IMR-90 (cell line): ENCODE measurements at regions not wholly inside any gene's neighbourhood (a gene's known extent, or its start where the extent isn't known, plus 50 kb on each side); places are given as distances from the start of the nearest gene placed in this dataset.

ENCODE experiments used
- ATAC-seq: fragments of 200-7000 bp; cut with Tn5 transposase; 2 replicates; pipeline ENCODE4 v1.9.1; 2020; ENCODE audit warnings: low read depth, mild to moderate bottlenecking, moderate library complexity
- BruUV-seq: library from RNA; stranded (reverse); fragments of 400-500 nt; replicated peaks from 2 replicates; lab custom pipeline; 2021; lab: Mats Ljungman, UMichigan
- CTCF ChIA-PET: fragments of 300-600 bp; formaldehyde crosslinking; extraction: SDS; loops from one replicate; lab custom pipeline; 2021; ENCODE audit warnings: antibody characterized with exemption; lab: Yijun Ruan, JAX
- POLR2A ChIA-PET: fragments of 300-600 bp; sonication (Branson Sonifier 250); formaldehyde crosslinking; loops from one replicate; lab custom pipeline; 2022; ENCODE audit warnings: antibody characterized with exemption; ENCODE audit not compliant: unreplicated experiment; lab: Charles Lee
- DNase-seq: peaks from one replicate; pipeline ENCODE4 v3.0.0; 2013
- H2AFZ ChIP-seq: replicated peaks from 2 replicates; pipeline ENCODE3; 2013; ENCODE audit warnings: low read length, mild to moderate bottlenecking; ENCODE audit not compliant: poor library complexity
- H2AK5ac ChIP-seq: 2 replicates; pipeline ENCODE4 v1.6.1; 2013; ENCODE audit warnings: low read depth, low read length, inconsistent platforms
- H2AK9ac ChIP-seq: replicated peaks from 2 replicates; pipeline ENCODE3; 2013; ENCODE audit warnings: mild to moderate bottlenecking, low read depth, low read length, moderate library complexity; ENCODE audit not compliant: poor library complexity
- H2BK120ac ChIP-seq: 2 replicates; pipeline ENCODE4 v1.6.1; 2013; ENCODE audit warnings: low read depth, low read length, inconsistent platforms
- H2BK15ac ChIP-seq: 3 replicates; pipeline ENCODE4 v1.6.1; 2013; ENCODE audit warnings: low read depth, low read length, inconsistent platforms
- H2BK20ac ChIP-seq: 2 replicates; pipeline ENCODE4 v1.6.1; 2013; ENCODE audit warnings: low read depth, mild to moderate bottlenecking, inconsistent platforms, low read length, moderate library complexity
- H2BK5ac ChIP-seq: 2 replicates; pipeline ENCODE4 v1.6.1; 2013; ENCODE audit warnings: mild to moderate bottlenecking, low read depth, low read length, inconsistent platforms; ENCODE audit not compliant: poor library complexity, severe bottlenecking
- H3K14ac ChIP-seq: replicated peaks from 2 replicates; pipeline ENCODE4 v1.6.1; 2013; ENCODE audit warnings: low read depth, low read length, inconsistent platforms
- H3K18ac ChIP-seq: 2 replicates; pipeline ENCODE4 v1.6.1; 2013; ENCODE audit warnings: low read depth, low read length, control low read depth
- H3K23ac ChIP-seq: 2 replicates; pipeline ENCODE4 v1.6.1; 2013; ENCODE audit warnings: low read depth, low read length, inconsistent platforms
- H3K27ac ChIP-seq: 2 replicates; pipeline ENCODE4 v1.5.1; 2013; ENCODE audit warnings: mild to moderate bottlenecking, control low read depth, low read length; ENCODE audit not compliant: insufficient read depth
- H3K27me3 ChIP-seq: 2 replicates; pipeline ENCODE4 v1.6.1; 2013; ENCODE audit warnings: low read length; ENCODE audit not compliant: control insufficient read depth, insufficient read depth
- H3K36me3 ChIP-seq: 2 replicates; pipeline ENCODE4 v1.6.1; 2013; ENCODE audit warnings: low read length, mixed read lengths; ENCODE audit not compliant: control insufficient read depth, insufficient read depth
- H3K4ac ChIP-seq: 2 replicates; pipeline ENCODE4 v1.6.1; 2013; ENCODE audit warnings: low read depth, low read length, inconsistent platforms
- H3K4me1 ChIP-seq: 2 replicates; pipeline ENCODE4 v1.6.1; 2013; ENCODE audit warnings: low read length, mixed read lengths; ENCODE audit not compliant: control insufficient read depth, insufficient read depth
- H3K4me2 ChIP-seq: 2 replicates; pipeline ENCODE4 v1.6.1; 2013; ENCODE audit warnings: low read depth, mild to moderate bottlenecking, control low read depth, low read length, moderate library complexity
- H3K4me3 ChIP-seq: 2 replicates; pipeline ENCODE4 v1.5.1; 2013; ENCODE audit warnings: low read depth, mild to moderate bottlenecking, control low read depth, low read length, moderate library complexity; ENCODE audit not compliant: insufficient read depth
- H3K56ac ChIP-seq: 2 replicates; pipeline ENCODE4 v1.6.1; 2013; ENCODE audit warnings: low read length, inconsistent platforms; ENCODE audit not compliant: insufficient read depth; ENCODE audit errors: extremely low read depth
- H3K79me1 ChIP-seq, 2 experiments: 2 replicates each; pipeline ENCODE4 v1.6.1; 2013; ENCODE audit warnings: low read length in 2 of 2, inconsistent platforms in 1 of 2, low read depth in 1 of 2
- H3K9ac ChIP-seq: 2 replicates; pipeline ENCODE4 v1.6.1; 2013; ENCODE audit warnings: low read depth, low read length, control low read depth
- H3K9me1 ChIP-seq: 2 replicates; pipeline ENCODE4 v1.6.1; 2013; ENCODE audit warnings: low read length, inconsistent platforms; ENCODE audit not compliant: insufficient read depth
- H3K9me3 ChIP-seq: 2 replicates; pipeline ENCODE4 v1.6.1; 2013; ENCODE audit warnings: low read length; ENCODE audit not compliant: control insufficient read depth, insufficient read depth
- H4K20me1 ChIP-seq: 2 replicates; pipeline ENCODE4 v1.6.1; 2013; ENCODE audit warnings: low read length, inconsistent platforms; ENCODE audit not compliant: insufficient read depth
- H4K5ac ChIP-seq: 2 replicates; pipeline ENCODE4 v1.6.1; 2013; ENCODE audit warnings: mild to moderate bottlenecking, low read depth, low read length, control low read depth
- H4K8ac ChIP-seq, 2 experiments: 2 replicates each; pipeline ENCODE4 v1.6.1; 2013; ENCODE audit warnings: low read depth in 2 of 2, low read length in 2 of 2, control low read depth in 1 of 2, inconsistent platforms in 1 of 2
- H4K91ac ChIP-seq: 2 replicates; pipeline ENCODE4 v1.6.1; 2013; ENCODE audit warnings: low read depth, low read length, inconsistent platforms; ENCODE audit not compliant: insufficient read depth
- BHLHE40 ChIP-seq: fragments of 150-350 bp; IDR thresholded peaks from 2 replicates; pipeline ENCODE4 v1.6.1; 2016; ENCODE audit warnings: mild to moderate bottlenecking, low read depth, low read length
- CEBPB ChIP-seq: IDR thresholded peaks from 2 replicates; pipeline ENCODE4 v1.6.1; 2012; ENCODE audit warnings: low read depth, low read length, improper control_type of control experiment
- CHD1 ChIP-seq: IDR thresholded peaks from 2 replicates; pipeline ENCODE4 v1.6.1; 2012; ENCODE audit warnings: low read depth, low read length, improper control_type of control experiment
- CTCF ChIP-seq: conservative IDR thresholded peaks from 2 replicates; pipeline ENCODE4 v1.5.1; 2012; ENCODE audit warnings: mild to moderate bottlenecking, low read depth, low read length, improper control_type of control experiment
- ELK1 ChIP-seq: fragments of 150-350 bp; IDR thresholded peaks from 2 replicates; pipeline ENCODE4 v1.6.1; 2016; ENCODE audit warnings: low read depth, mild to moderate bottlenecking, low read length, moderate library complexity, borderline replicate concordance
- FOS ChIP-seq: fragments of 150-350 bp; IDR thresholded peaks from 2 replicates; pipeline ENCODE4 v1.6.1; 2016; ENCODE audit warnings: low read depth, low read length
- MAFK ChIP-seq: IDR thresholded peaks from 2 replicates; pipeline ENCODE4 v1.6.1; 2012; ENCODE audit warnings: low read depth, low read length, improper control_type of control experiment
- MAZ ChIP-seq: IDR thresholded peaks from 2 replicates; pipeline ENCODE4 v1.6.1; 2012; ENCODE audit warnings: low read depth, mild to moderate bottlenecking, low read length, improper control_type of control experiment, moderate library complexity, borderline replicate concordance
- MXI1 ChIP-seq: IDR thresholded peaks from 2 replicates; pipeline ENCODE4 v1.6.1; 2012; ENCODE audit warnings: low read depth, mild to moderate bottlenecking, low read length, moderate library complexity, borderline replicate concordance
- NFE2L2 ChIP-seq: fragments of 150-350 bp; IDR thresholded peaks from 2 replicates; pipeline ENCODE4 v1.6.1; 2016; ENCODE audit warnings: low read depth, mild to moderate bottlenecking, low read length
- POLR2A ChIP-seq: IDR thresholded peaks from 2 replicates; pipeline ENCODE4 v1.6.1; 2012; ENCODE audit warnings: mild to moderate bottlenecking, low read depth, low read length
- RAD21 ChIP-seq: IDR thresholded peaks from 2 replicates; pipeline ENCODE4 v1.6.1; 2012; ENCODE audit warnings: low read length, improper control_type of control experiment
- RCOR1 ChIP-seq: IDR thresholded peaks from 2 replicates; pipeline ENCODE4 v1.6.1; 2012; ENCODE audit warnings: mild to moderate bottlenecking, low read length, improper control_type of control experiment; ENCODE audit not compliant: insufficient replicate concordance
- RFX5 ChIP-seq: IDR thresholded peaks from 2 replicates; pipeline ENCODE4 v1.8.0; 2012; ENCODE audit warnings: low read depth, mild to moderate bottlenecking, low read length, moderate library complexity
- SMC3 ChIP-seq: fragments of 150-350 bp; IDR thresholded peaks from 2 replicates; pipeline ENCODE4 v1.6.1; 2016; ENCODE audit warnings: low read depth, mild to moderate bottlenecking, antibody characterized with exemption, low read length, moderate library complexity
- USF2 ChIP-seq: fragments of 150-350 bp; IDR thresholded peaks from 2 replicates; pipeline ENCODE4 v1.6.1; 2017; ENCODE audit warnings: mild to moderate bottlenecking, antibody characterized with exemption, low read length, low read depth
- WGBS, 2 experiments: methylation state at CpG; one replicate each; pipeline versions ENCODE4 v1.1.5 to v1.1.7; 2013; ENCODE audit warnings: missing lambda C conversion rate in 2 of 2; ENCODE audit not compliant: insufficient read length in 1 of 2; ENCODE audit errors: extremely low coverage in 2 of 2; 5-methylcytosine and 5-hydroxymethylcytosine counted together
- dilution Hi-C: fragments of 300-500 bp; cut with HindIII; formaldehyde crosslinking; loops from one replicate; pipeline ENCODE4 v1.14.3; 2018; ENCODE audit warnings: low sequenced_read_pairs; ENCODE audit not compliant: unreplicated experiment
- in situ Hi-C: fragments of 300-500 bp; cut with MboI; formaldehyde crosslinking; loops from 3 replicates; pipeline ENCODE4 v1.14.3; 2019; ENCODE audit warnings: low sequenced_read_pairs, inconsistent platforms, mixed read lengths
- intact Hi-C: fragments of 100-400 bp; cut with micrococcal nuclease; formaldehyde crosslinking; loops from 2 replicates; pipeline ENCODE4 v1.10.0; 2022

GRCh38 chr12:127459166-127459565 is 807.8 kb upstream of the TMEM132C start:
- H2AK5ac ChIP-seq = no peak overlapping the region
- H4K20me1 ChIP-seq = no peaks in the 10 kb centered on the region
- no peak overlapping the region for H3K18ac ChIP-seq
- H2BK5ac ChIP-seq = no peak overlapping the region
- BruUV-seq = no TSS peak
- H3K23ac ChIP-seq = no peak overlapping the region
- no peak overlapping the region for H3K9ac ChIP-seq
- TF ChIP-seq MAZ (no peak), CEBPB (no peak), MAFK (no peak), USF2 (no peak), MXI1 (no peak), CHD1 (no peak), RFX5 (no peak), NFE2L2 (no peak), RCOR1 (no peak), BHLHE40 (no peak), CTCF (no peak), SMC3 (no peak), RAD21 (no peak), ELK1 (no peak), FOS (no peak), POLR2A (no peak)
- intact Hi-C loops = no loop called here
- H3K4ac ChIP-seq = no peak overlapping the region
- H4K5ac ChIP-seq = no peak overlapping the region
- no peak overlapping the region for H2BK15ac ChIP-seq
- in situ Hi-C loops = no loop called here
- no peak overlapping the region for H4K91ac ChIP-seq
- H2AK9ac ChIP-seq = no peak overlapping the region
- dilution Hi-C loops = no loop called here
- H4K8ac ChIP-seq = no peak overlapping the region
- H2AFZ ChIP-seq = no peak overlapping the region
- no peaks in the 10 kb centered on the region for H3K79me1 ChIP-seq
- H3K4me3 ChIP-seq = no peak overlapping the region
- ChIA-PET CTCF (no interaction called here), POLR2A (no interaction called here)
- no peak overlapping the region for H2BK20ac ChIP-seq
- ATAC-seq (no peak), DNase-seq (no peak)
- no peak overlapping the region for H3K27ac ChIP-seq
- H3K36me3 ChIP-seq = no peaks in the 10 kb centered on the region
- H3K56ac ChIP-seq = no peak overlapping the region
- peaks cover 10% of the 10 kb centered on the region; the same call in 1 of the 2 replicates for H3K27me3 ChIP-seq
- H3K4me2 ChIP-seq = no peak overlapping the region
- no peaks in the 10 kb centered on the region for H3K4me1 ChIP-seq
- H2BK120ac ChIP-seq = no peak overlapping the region
- H3K14ac ChIP-seq = no peak overlapping the region
- H3K9me3 ChIP-seq = peaks cover 9% of the 10 kb centered on the region; the same call in 1 of the 2 replicates
- no peaks in the 10 kb centered on the region for H3K9me1 ChIP-seq
- no CpG with 5 or more reads among the region's 2 CpGs for WGBS, 2 experiments
